ENCODE measurements at regions not wholly inside any gene's neighbourhood (a gene's known extent, or its start where the extent isn't known, plus 50 kb on each side); places are given as distances from the start of the nearest gene placed in this dataset.
A peak's percentile ranks its signal among the peaks of the same experiment; 100 is the strongest.

- H3K9me3 ChIP-seq (ENCODE audit: low read depth), result no peaks in the 10 kb centered on the region
- H4K20me1 ChIP-seq (ENCODE audit: insufficient read depth), result no peaks in the 10 kb centered on the region
- no peak overlapping the region for H3K4me2 ChIP-seq (ENCODE audit: unreplicated experiment)
- H3K4me1 ChIP-seq (ENCODE audit: insufficient read depth), result no peaks in the 10 kb centered on the region
- no peak overlapping the region for H3K9ac ChIP-seq
- H3K4me3 ChIP-seq, result no peak overlapping the region
- H3F3A ChIP-seq (ENCODE audit: insufficient read depth), result no peaks in the 10 kb centered on the region
- in situ Hi-C loops (cut with MboI), result no loop called here
- no peak for DNase-seq
- no peak overlapping the region for H2AFZ ChIP-seq
- no peaks in the 10 kb centered on the region for H3K79me2 ChIP-seq (ENCODE audit: insufficient read depth)
- no peaks in the 10 kb centered on the region for H3K36me3 ChIP-seq (ENCODE audit: low read depth)
- H3K9me2 ChIP-seq (ENCODE audit: insufficient read depth), result no peaks in the 10 kb centered on the region
- TF ChIP-seq EZH2 (IDR thresholded peaks at IDR 0.05; ENCODE audit: insufficient read depth, poor library complexity, severe bottlenecking) (no peak), EZH2phosphoT487 (IDR thresholded peaks at IDR 0.05; ENCODE audit: insufficient read depth, low read depth) (no peak)
- no peak overlapping the region for H3K27ac ChIP-seq
- 22 to 30% methylated on average over 4 of the region's 4 CpGs for WGBS, 2 experiments (ENCODE audit: low coverage in 1 of 2, low lambda C conversion rate in 2 of 2, missing lambda C conversion rate in 2 of 2)
- no peaks in the 10 kb centered on the region for H3K27me3 ChIP-seq (replicated peaks; ENCODE audit: insufficient read depth)
These were observed 907.4 kb upstream of the RAG2 start for GRCh38 chr11:37505406-37505805.

DNA sequence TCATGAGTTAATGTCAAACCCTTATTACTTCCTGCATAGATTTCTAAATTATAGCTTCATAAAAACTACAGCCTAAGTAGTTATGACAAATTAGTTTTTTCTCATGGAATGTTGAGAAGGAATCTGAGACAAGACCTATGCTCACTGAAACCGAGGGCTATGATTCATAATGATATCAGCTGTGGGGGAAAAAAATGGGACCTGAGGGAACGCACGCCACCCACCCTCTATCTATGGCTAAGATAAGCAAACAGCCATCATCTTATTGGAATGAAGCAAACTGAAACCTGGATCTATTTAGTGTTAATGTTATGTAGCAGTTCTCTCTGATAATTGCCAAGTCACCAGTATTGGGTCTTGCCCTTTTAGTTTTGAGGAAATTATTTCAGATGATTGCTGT lies 906.9 kb upstream of the RAG2 start:
- Histone ChIP-seq H3K36me3 (ENCODE audit: low read depth) (no peaks in the 10 kb centered on the region), H4K20me1 (ENCODE audit: insufficient read depth) (no peaks in the 10 kb centered on the region), H3K4me2 (ENCODE audit: unreplicated experiment) (no peak overlapping the region), H3K9ac (no peak overlapping the region), H3K79me2 (ENCODE audit: insufficient read depth) (no peaks in the 10 kb centered on the region), H3K27me3 (replicated peaks; ENCODE audit: insufficient read depth) (no peaks in the 10 kb centered on the region), H3K4me1 (ENCODE audit: insufficient read depth) (no peaks in the 10 kb centered on the region), H3K9me2 (ENCODE audit: insufficient read depth) (no peaks in the 10 kb centered on the region), H3K27ac (no peak overlapping the region), H3K9me3 (ENCODE audit: low read depth) (no peaks in the 10 kb centered on the region), H2AFZ (no peak overlapping the region), H3F3A (ENCODE audit: insufficient read depth) (no peaks in the 10 kb centered on the region), H3K4me3 (no peak overlapping the region)
- in situ Hi-C loops (cut with MboI), result no loop called here
- WGBS, 2 experiments (ENCODE audit: low coverage in 1 of 2, low lambda C conversion rate in 2 of 2, missing lambda C conversion rate in 2 of 2), result 18 to 28% methylated on average over 3 of the region's 3 CpGs
- TF ChIP-seq EZH2phosphoT487 (IDR thresholded peaks at IDR 0.05; ENCODE audit: insufficient read depth, low read depth) (no peak), EZH2 (IDR thresholded peaks at IDR 0.05; ENCODE audit: insufficient read depth, poor library complexity, severe bottlenecking) (no peak)
- peak; percentile 38 for DNase-seq

DNA sequence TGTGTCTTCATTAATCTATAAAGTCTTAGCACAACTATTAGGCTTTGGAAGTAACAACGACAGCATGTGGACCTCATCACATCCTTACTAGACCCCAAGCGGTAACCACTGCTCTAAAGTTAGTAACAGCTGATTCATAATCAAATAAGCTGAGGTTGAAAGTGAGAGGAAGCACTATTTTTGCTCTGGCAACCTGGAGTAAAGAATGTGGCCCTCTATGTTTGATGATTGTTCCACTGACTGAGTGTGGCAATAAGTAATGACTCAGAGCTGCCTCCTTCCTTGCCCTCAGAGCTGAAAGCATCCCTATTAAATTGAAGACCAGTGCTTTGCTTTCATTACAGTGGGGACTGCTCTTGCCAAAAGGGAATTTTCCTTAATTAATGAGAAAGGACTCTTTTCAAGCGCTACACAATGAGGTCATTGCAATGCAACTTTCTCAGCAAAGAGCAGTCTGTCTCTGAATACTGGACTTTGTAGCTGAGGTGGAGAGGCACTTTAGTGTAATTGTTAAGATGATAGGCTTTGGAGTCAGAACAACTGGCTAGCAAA lies 906.1 kb upstream of the RAG2 start:
- in situ Hi-C loops (cut with MboI), result no loop called here

DNA sequence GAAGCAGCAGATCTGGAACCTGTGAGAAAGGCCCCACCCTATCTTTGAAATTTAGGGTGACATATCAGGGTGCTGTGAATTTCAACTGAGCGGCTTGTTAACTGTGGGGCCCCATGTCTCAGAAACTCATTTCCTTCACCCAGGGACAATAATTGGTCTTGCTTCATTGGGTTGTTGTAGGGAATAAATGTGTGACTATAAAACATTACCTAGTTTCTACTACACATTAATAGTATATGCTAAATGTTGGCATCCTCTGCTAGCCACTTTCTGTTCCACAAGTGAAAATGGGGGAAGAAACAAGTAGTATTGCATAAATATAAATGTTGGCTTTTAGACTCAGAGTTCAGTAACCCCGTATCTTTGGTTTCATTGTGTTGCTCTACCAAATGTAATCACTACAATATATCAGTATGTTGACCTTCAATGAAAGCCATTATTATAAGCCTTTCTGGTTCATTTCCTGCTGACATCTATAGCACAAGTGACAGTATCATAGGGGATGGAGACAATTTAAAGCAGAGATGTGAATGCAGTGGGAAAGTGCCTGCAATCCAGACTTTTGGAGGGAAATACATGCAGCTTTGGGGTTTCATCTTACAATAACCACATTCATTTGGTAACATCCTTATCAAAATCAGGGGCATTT lies 905.5 kb upstream of the RAG2 start:
- Histone ChIP-seq H3K9ac (no peak overlapping the region), H3K9me2 (ENCODE audit: insufficient read depth) (no peaks in the 10 kb centered on the region), H3K4me3 (no peak overlapping the region), H3K36me3 (ENCODE audit: low read depth) (no peaks in the 10 kb centered on the region), H3K27ac (no peak overlapping the region), H3F3A (ENCODE audit: insufficient read depth) (no peaks in the 10 kb centered on the region), H3K4me2 (ENCODE audit: unreplicated experiment) (no peak overlapping the region), H3K9me3 (ENCODE audit: low read depth) (no peaks in the 10 kb centered on the region), H3K4me1 (ENCODE audit: insufficient read depth) (no peaks in the 10 kb centered on the region), H3K27me3 (replicated peaks; ENCODE audit: insufficient read depth) (no peaks in the 10 kb centered on the region), H3K79me2 (ENCODE audit: insufficient read depth) (no peaks in the 10 kb centered on the region), H2AFZ (no peak overlapping the region), H4K20me1 (ENCODE audit: insufficient read depth) (no peaks in the 10 kb centered on the region)
- TF ChIP-seq EZH2phosphoT487 (IDR thresholded peaks at IDR 0.05; ENCODE audit: insufficient read depth, low read depth) (no peak), EZH2 (IDR thresholded peaks at IDR 0.05; ENCODE audit: insufficient read depth, poor library complexity, severe bottlenecking) (no peak)
- WGBS, 2 experiments (ENCODE audit: low coverage in 1 of 2, low lambda C conversion rate in 2 of 2, missing lambda C conversion rate in 2 of 2), result 18 to 24% methylated on average over 2 of the region's 2 CpGs
- DNase-seq, result no peak
- in situ Hi-C loops (cut with MboI), result no loop called here

More for the DNA sequence above, 906.1 kb upstream of the RAG2 start:
- Histone ChIP-seq H3K4me2 (ENCODE audit: unreplicated experiment) (no peak overlapping the region), H3K9ac (no peak overlapping the region), H3K79me2 (ENCODE audit: insufficient read depth) (no peaks in the 10 kb centered on the region), H3K36me3 (ENCODE audit: low read depth) (no peaks in the 10 kb centered on the region), H3K4me1 (ENCODE audit: insufficient read depth) (no peaks in the 10 kb centered on the region), H3K4me3 (no peak overlapping the region), H3F3A (ENCODE audit: insufficient read depth) (no peaks in the 10 kb centered on the region), H3K27me3 (replicated peaks; ENCODE audit: insufficient read depth) (no peaks in the 10 kb centered on the region), H2AFZ (no peak overlapping the region), H3K9me2 (ENCODE audit: insufficient read depth) (no peaks in the 10 kb centered on the region), H3K27ac (0 out of 2 replicates have a peak overlapping the region, but pooled peaks have one; percentile 36), H3K9me3 (ENCODE audit: low read depth) (no peaks in the 10 kb centered on the region), H4K20me1 (ENCODE audit: insufficient read depth) (no peaks in the 10 kb centered on the region)
- TF ChIP-seq EZH2phosphoT487 (IDR thresholded peaks at IDR 0.05; ENCODE audit: insufficient read depth, low read depth) (no peak), EZH2 (IDR thresholded peaks at IDR 0.05; ENCODE audit: insufficient read depth, poor library complexity, severe bottlenecking) (no peak)
- peak; percentile 33 for DNase-seq
- 16 to 17% methylated on average over 3 of the region's 3 CpGs for WGBS, 2 experiments (ENCODE audit: low coverage in 1 of 2, low lambda C conversion rate in 2 of 2, missing lambda C conversion rate in 2 of 2)

Data from GM23248 (cell line).